Neuronal stem cell (in vitro differentiated cells): ENCODE measurements at regions not wholly inside any gene's neighbourhood (a gene's known extent, or its start where the extent isn't known, plus 50 kb on each side); places are given as distances from the start of the nearest gene placed in this dataset.
A peak's percentile ranks its signal among the peaks of the same experiment; 100 is the strongest.

Experiments
- DNase-seq: peaks from one replicate; pipeline ENCODE4 v3.0.0-alpha.2; 2013; ENCODE audit warnings: low spot score
- H2AFZ ChIP-seq: one replicate; pipeline ENCODE4 v1.6.1; 2013; ENCODE audit warnings: mild to moderate bottlenecking, low read length, inconsistent platforms
- H2AK5ac ChIP-seq: 2 replicates; pipeline ENCODE4 v1.6.1; 2013; ENCODE audit warnings: low read depth, mild to moderate bottlenecking, inconsistent platforms, low read length, moderate library complexity, mixed read lengths
- H2BK120ac ChIP-seq: 2 replicates; pipeline ENCODE4 v1.6.1; 2013; ENCODE audit warnings: low read depth, mild to moderate bottlenecking, inconsistent platforms, low read length, moderate library complexity, mixed read lengths
- H2BK12ac ChIP-seq: one replicate; pipeline ENCODE4 v1.6.1; 2013; ENCODE audit warnings: low read length, inconsistent platforms
- H2BK15ac ChIP-seq: 2 replicates; pipeline ENCODE4 v1.6.1; 2013; ENCODE audit warnings: mild to moderate bottlenecking, low read length, inconsistent platforms, mixed read lengths
- H2BK5ac ChIP-seq: one replicate; pipeline ENCODE4 v1.6.1; 2013; ENCODE audit warnings: inconsistent platforms, mild to moderate bottlenecking, low read length, moderate library complexity
- H3K14ac ChIP-seq: one replicate; pipeline ENCODE4 v1.6.1; 2013; ENCODE audit warnings: low read length, inconsistent platforms
- H3K18ac ChIP-seq: 2 replicates; pipeline ENCODE4 v1.6.1; 2013; ENCODE audit warnings: low read length, inconsistent platforms
- H3K23ac ChIP-seq: 2 replicates; pipeline ENCODE4 v1.6.1; 2013; ENCODE audit warnings: low read depth, mild to moderate bottlenecking, mixed read lengths, low read length, inconsistent platforms; ENCODE audit not compliant: poor library complexity
- H3K27ac ChIP-seq: replicated peaks from 3 replicates; pipeline ENCODE4 v1.5.1; 2013; ENCODE audit warnings: low read length, inconsistent platforms
- H3K27me3 ChIP-seq, 3 experiments: 2 replicates each; pipeline ENCODE4 v1.6.1; 2013; ENCODE audit warnings: low read length in 3 of 3, mild to moderate bottlenecking in 2 of 3, inconsistent platforms in 1 of 3, low read depth in 1 of 3, mixed read lengths in 1 of 3, moderate library complexity in 1 of 3; ENCODE audit not compliant: control insufficient read depth in 3 of 3, insufficient read depth in 3 of 3
- H3K36me3 ChIP-seq, 2 donors: replicated peaks in 1 of 2; 2 replicates each; pipeline ENCODE4 v1.6.1; 2013; ENCODE audit warnings: low read length in 2 of 2; ENCODE audit not compliant: control insufficient read depth in 2 of 2, insufficient read depth in 2 of 2
- H3K4ac ChIP-seq: 2 replicates; pipeline ENCODE4 v1.6.1; 2013; ENCODE audit warnings: inconsistent platforms, mild to moderate bottlenecking, low read length, moderate library complexity
- H3K4me1 ChIP-seq, 2 donors: 1 replicate in 1 of 2; 2 replicates in 1 of 2; pipeline ENCODE4 v1.6.1; 2013; ENCODE audit warnings: low read length in 2 of 2, low read depth in 1 of 2; ENCODE audit not compliant: control insufficient read depth in 2 of 2, insufficient read depth in 1 of 2
- H3K4me2 ChIP-seq: one replicate; pipeline ENCODE4 v1.6.1; 2013; ENCODE audit warnings: mild to moderate bottlenecking, low read length, inconsistent platforms; ENCODE audit not compliant: insufficient read depth, poor library complexity, severe bottlenecking
- H3K4me3 ChIP-seq, 2 donors: 2 replicates each; pipeline ENCODE4 v1.5.1; 2013; ENCODE audit warnings: low read length in 2 of 2, mild to moderate bottlenecking in 2 of 2, inconsistent platforms in 1 of 2, moderate library complexity in 1 of 2
- H3K79me1 ChIP-seq: one replicate; pipeline ENCODE4 v1.6.1; 2013; ENCODE audit warnings: low read depth, mild to moderate bottlenecking, inconsistent platforms, low read length, moderate library complexity
- H3K9ac ChIP-seq: one replicate; pipeline ENCODE4 v1.6.1; 2013; ENCODE audit warnings: mild to moderate bottlenecking, low read depth, low read length, inconsistent platforms; ENCODE audit not compliant: poor library complexity
- H3K9me3 ChIP-seq, 2 donors: replicated peaks in 1 of 2; 2 replicates each; pipeline versions ENCODE3 to v1.6.1; 2013; ENCODE audit warnings: low read length in 2 of 2, mild to moderate bottlenecking in 2 of 2, inconsistent platforms in 1 of 2, low read depth in 1 of 2, mixed read lengths in 1 of 2, moderate library complexity in 1 of 2; ENCODE audit not compliant: control insufficient read depth in 2 of 2, insufficient read depth in 1 of 2
- H4K8ac ChIP-seq: one replicate; pipeline ENCODE4 v1.6.1; 2013; ENCODE audit warnings: low read depth, mild to moderate bottlenecking, inconsistent platforms, low read length, moderate library complexity
- H4K91ac ChIP-seq: one replicate; pipeline ENCODE4 v1.6.1; 2013; ENCODE audit warnings: low read length, low read depth, mild to moderate bottlenecking, inconsistent platforms; ENCODE audit not compliant: poor library complexity
- WGBS, 2 donors: extraction: QIAGEN DNeasy Blood & Tissue Kit; methylation state at CpG; one replicate each; pipeline ENCODE4 v1.1.7; 2013; ENCODE audit warnings: missing lambda C conversion rate in 2 of 2, mixed read lengths in 1 of 2; ENCODE audit not compliant: insufficient read length in 2 of 2, insufficient replicate concordance in 1 of 2; ENCODE audit errors: extremely low coverage in 2 of 2; 5-methylcytosine and 5-hydroxymethylcytosine counted together

GRCh38 chr15:69953051-69953450 lies 144.7 kb downstream of the TLE3 start:
- no peak overlapping the region for H3K23ac ChIP-seq
- H3K9me3 ChIP-seq: no peaks in the 10 kb centered on the region
- H3K18ac ChIP-seq: no peak overlapping the region
- H3K14ac ChIP-seq: no peak overlapping the region
- H3K79me1 ChIP-seq: no peaks in the 10 kb centered on the region
- H3K4me3 ChIP-seq: no peak overlapping the region
- H3K9ac ChIP-seq: no peak overlapping the region
- H3K4me1 ChIP-seq: peaks cover 0 to 11% of the 10 kb centered on the region in 2 donors
- H4K8ac ChIP-seq: no peak overlapping the region
- no peak overlapping the region for H2BK15ac ChIP-seq
- no peak overlapping the region for H3K27ac ChIP-seq
- H3K4me2 ChIP-seq: no peak overlapping the region
- H4K91ac ChIP-seq: no peak overlapping the region
- no peak overlapping the region for H2AK5ac ChIP-seq
- peaks cover 0 to 8% (median 0%) of the 10 kb centered on the region in 3 experiments for H3K27me3 ChIP-seq
- H2AFZ ChIP-seq: no peak overlapping the region
- H3K4ac ChIP-seq: no peak overlapping the region
- no peak overlapping the region for H2BK120ac ChIP-seq
- H2BK5ac ChIP-seq: no peak overlapping the region
- no peaks in the 10 kb centered on the region for H3K36me3 ChIP-seq
- H2BK12ac ChIP-seq: no peak overlapping the region
- WGBS, 2 donors: 100% methylated on average over 1 of the region's 6 CpGs; no CpG with 5 or more reads in 1 of the 2 donors
- DNase-seq: no peak

GRCh38 chr15:69953816-69954215 lies 143.9 kb downstream of the TLE3 start:
- Histone ChIP-seq H3K4me3 (no peak overlapping the region), H3K4me1 (peaks cover 0 to 11% of the 10 kb centered on the region in 2 donors), H3K79me1 (no peaks in the 10 kb centered on the region), H3K18ac (no peak overlapping the region), H3K4me2 (no peak overlapping the region), H2BK15ac (no peak overlapping the region), H3K14ac (no peak overlapping the region), H2AK5ac (no peak overlapping the region), H3K36me3 (no peaks in the 10 kb centered on the region), H3K9ac (no peak overlapping the region), H4K8ac (no peak overlapping the region), H4K91ac (no peak overlapping the region), H3K4ac (no peak overlapping the region), H3K27me3 (peaks cover 0 to 8% (median 0%) of the 10 kb centered on the region in 3 experiments), H3K9me3 (no peaks in the 10 kb centered on the region), H3K27ac (no peak overlapping the region), H3K23ac (no peak overlapping the region), H2BK5ac (no peak overlapping the region), H2BK12ac (no peak overlapping the region), H2BK120ac (no peak overlapping the region), H2AFZ (no peak overlapping the region)
- no CpG with 5 or more reads among the region's 2 CpGs for WGBS, 2 donors
- DNase-seq: no peak

- Histone ChIP-seq H3K4me1 (peaks cover 0 to 11% of the 10 kb centered on the region in 2 donors), H4K8ac (no peak overlapping the region), H2BK15ac (no peak overlapping the region), H3K36me3 (no peaks in the 10 kb centered on the region), H2BK12ac (no peak overlapping the region), H2BK5ac (no peak overlapping the region), H4K91ac (no peak overlapping the region), H3K27ac (no peak overlapping the region), H3K9me3 (no peaks in the 10 kb centered on the region), H3K4ac (no peak overlapping the region), H3K79me1 (no peaks in the 10 kb centered on the region), H3K18ac (no peak overlapping the region), H3K9ac (no peak overlapping the region), H2AK5ac (no peak overlapping the region), H3K4me2 (no peak overlapping the region), H2AFZ (no peak overlapping the region), H3K14ac (no peak overlapping the region), H3K27me3 (peaks cover 0 to 5% (median 0%) of the 10 kb centered on the region in 3 experiments), H3K4me3 (no peak overlapping the region), H3K23ac (no peak overlapping the region), H2BK120ac (no peak overlapping the region)
- WGBS, 2 donors: no CpG with 5 or more reads among the region's 5 CpGs
- DNase-seq: no peak
Measured at GRCh38 chr15:69954666-69955065, 143.1 kb downstream of the TLE3 start.

- no peak overlapping the region for H3K27ac ChIP-seq
- H3K4me1 ChIP-seq: peaks cover 0 to 11% of the 10 kb centered on the region in 2 donors
- H3K79me1 ChIP-seq: no peaks in the 10 kb centered on the region
- peak overlapping the region; percentile 29 for H2BK15ac ChIP-seq
- peak overlapping the region; percentile 22 for H2AK5ac ChIP-seq
- H2BK120ac ChIP-seq: no peak overlapping the region
- H2BK5ac ChIP-seq: peak overlapping the region; percentile 48
- no peak overlapping the region for H4K8ac ChIP-seq
- H2BK12ac ChIP-seq: peak overlapping the region; percentile 17
- peak overlapping the region; percentile 40 for H3K18ac ChIP-seq
- no peak overlapping the region for H2AFZ ChIP-seq
- DNase-seq: no peak
- no peak overlapping the region for H4K91ac ChIP-seq
- no CpG with 5 or more reads among the region's 9 CpGs for WGBS, 2 donors
- H3K4me2 ChIP-seq: no peak overlapping the region
- H3K27me3 ChIP-seq: peaks cover 0 to 5% (median 0%) of the 10 kb centered on the region in 3 experiments
- no peak overlapping the region for H3K9ac ChIP-seq
- H3K14ac ChIP-seq: no peak overlapping the region
- H3K4ac ChIP-seq: no peak overlapping the region
- H3K9me3 ChIP-seq: no peaks in the 10 kb centered on the region
- H3K4me3 ChIP-seq: no peak overlapping the region
- H3K23ac ChIP-seq: no peak overlapping the region
- H3K36me3 ChIP-seq: no peaks in the 10 kb centered on the region
Measured at GRCh38 chr15:69955240-69955894, 142.3 kb downstream of the TLE3 start.
